ENCODE measurements at regions not wholly inside any gene's neighbourhood (a gene's known extent, or its start where the extent isn't known, plus 50 kb on each side); places are given as distances from the start of the nearest gene placed in this dataset.

GRCh38 chr7:115086146-115086841 is 164.4 kb downstream of the MDFIC start:
- FAIRE-seq, result no peak
- Histone ChIP-seq H3K27me3 (ENCODE audit: control insufficient read depth in 2 of 2, insufficient read depth in 2 of 2, low read length in 2 of 2) (no peaks in the 10 kb centered on the region), H3K4me3 (no peak overlapping the region), H3K4me2 (ENCODE audit: insufficient read depth, low read length) (no peak overlapping the region), H3K9ac (ENCODE audit: insufficient read depth in 1 of 2, low read depth in 2 of 2, low read length in 2 of 2) (no peak overlapping the region), H2AFZ (ENCODE audit: low read depth, low read length) (no peak overlapping the region), H3K9me1 (ENCODE audit: control insufficient read depth, insufficient read depth, low read length) (no peaks in the 10 kb centered on the region), H3K27ac (ENCODE audit: extremely low read depth, low read depth, low read length) (no peak overlapping the region), H3K79me2 (ENCODE audit: control insufficient read depth, insufficient read depth, low read length) (no peaks in the 10 kb centered on the region), H3K9me3 (replicated peaks; ENCODE audit: control insufficient read depth, insufficient read depth, low read depth, low read length) (peaks cover 3% of the 10 kb centered on the region; the same call in 1 of the 2 replicates), H3K4me1 (replicated peaks in 1 of 2; ENCODE audit: control insufficient read depth in 2 of 2, insufficient read depth in 2 of 2, low read length in 2 of 2) (no peaks in the 10 kb centered on the region), H3K36me3 (ENCODE audit: control insufficient read depth, insufficient read depth, low read length) (no peaks in the 10 kb centered on the region), H4K20me1 (replicated peaks; ENCODE audit: control insufficient read depth, insufficient read depth, low read length) (no peaks in the 10 kb centered on the region)
- POLR2A ChIA-PET, result no interaction called here
- 4% methylated on average over 3 of the region's 3 CpGs for WGBS (ENCODE audit: insufficient coverage, low coverage, missing lambda C conversion rate)
- ATAC-seq, result no peak
- TF ChIP-seq ZBTB17 (CRISPR knock-in tag; IDR thresholded peaks at IDR 0.05), result no peak
- TF ChIP-seq MTA3 (IDR thresholded peaks at IDR 0.05; ENCODE audit: borderline replicate concordance), result no peak
- TF ChIP-seq FOXP4 (CRISPR knock-in tag; IDR thresholded peaks at IDR 0.05; ENCODE audit: borderline replicate concordance), result no peak
- no peak for TF ChIP-seq ZKSCAN3 (CRISPR knock-in tag; IDR thresholded peaks at IDR 0.05)
- no peak for TF ChIP-seq KLF1 (tag; IDR thresholded peaks at IDR 0.05)
- TF ChIP-seq PPARD (CRISPR knock-in tag; IDR thresholded peaks at IDR 0.05), result no peak
- no peak for TF ChIP-seq SMARCA4 (IDR thresholded peaks at IDR 0.05)
- TF ChIP-seq ZNF584 (CRISPR knock-in tag; IDR thresholded peaks at IDR 0.05; ENCODE audit: low read depth), result no peak
- TF ChIP-seq ETS1 (conservative IDR thresholded peaks at IDR 0.05; ENCODE audit: control insufficient read depth, low read depth, low read length), result no peak
- no peak for TF ChIP-seq POLR2A (conservative IDR thresholded peaks at IDR 0.05)
- no peak for TF ChIP-seq ZNF592 (IDR thresholded peaks at IDR 0.05)
- CTCF ChIA-PET (ENCODE audit: low intra/inter-chr PET ratio), result no interaction called here
- no TSS peak for BruUV-seq (replicated peaks)
- DNase-seq (ENCODE audit: extremely low read depth in 1 of 4, low spot score in 3 of 4), result no peak
- in situ Hi-C loops (cut with MboI), result no loop called here
- intact Hi-C loops (cut with micrococcal nuclease), result no loop called here
